WI38 (cell line): ENCODE measurements at regions not wholly inside any gene's neighbourhood (a gene's known extent, or its start where the extent isn't known, plus 50 kb on each side); places are given as distances from the start of the nearest gene placed in this dataset.

Experiments
- H3K4me3 ChIP-seq: 2 replicates; pipeline ENCODE4 v1.5.1; 2011; ENCODE audit warnings: low read depth, mild to moderate bottlenecking, control low read depth, low read length
- TF ChIP-seq, protein P1 (sequence below): IDR thresholded peaks from 2 replicates; pipeline ENCODE4 v1.5.1; 2012; ENCODE audit warnings: low read depth, mild to moderate bottlenecking, control low read depth, low read length

DNA sequence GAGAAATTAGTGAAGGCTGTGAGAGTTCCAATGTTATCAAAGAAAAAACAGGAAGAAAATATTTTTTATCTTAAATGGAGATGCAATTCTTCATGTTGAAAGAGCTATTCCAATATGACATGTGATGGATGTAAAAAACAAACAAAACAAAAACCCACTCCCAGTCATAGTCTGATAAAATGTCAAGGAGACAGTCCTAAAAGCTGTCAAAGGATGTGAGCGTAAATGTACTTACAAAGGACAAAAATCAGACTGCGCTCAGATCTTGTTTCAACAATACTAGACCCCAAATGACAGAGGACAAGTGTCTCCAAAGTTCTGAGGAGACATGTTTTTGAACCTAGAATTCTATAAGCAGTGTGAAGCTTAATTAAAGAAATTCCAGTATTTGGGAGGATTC, 265.8 kb downstream of the PLPP3 start:
- TF ChIP-seq, protein P1, sequence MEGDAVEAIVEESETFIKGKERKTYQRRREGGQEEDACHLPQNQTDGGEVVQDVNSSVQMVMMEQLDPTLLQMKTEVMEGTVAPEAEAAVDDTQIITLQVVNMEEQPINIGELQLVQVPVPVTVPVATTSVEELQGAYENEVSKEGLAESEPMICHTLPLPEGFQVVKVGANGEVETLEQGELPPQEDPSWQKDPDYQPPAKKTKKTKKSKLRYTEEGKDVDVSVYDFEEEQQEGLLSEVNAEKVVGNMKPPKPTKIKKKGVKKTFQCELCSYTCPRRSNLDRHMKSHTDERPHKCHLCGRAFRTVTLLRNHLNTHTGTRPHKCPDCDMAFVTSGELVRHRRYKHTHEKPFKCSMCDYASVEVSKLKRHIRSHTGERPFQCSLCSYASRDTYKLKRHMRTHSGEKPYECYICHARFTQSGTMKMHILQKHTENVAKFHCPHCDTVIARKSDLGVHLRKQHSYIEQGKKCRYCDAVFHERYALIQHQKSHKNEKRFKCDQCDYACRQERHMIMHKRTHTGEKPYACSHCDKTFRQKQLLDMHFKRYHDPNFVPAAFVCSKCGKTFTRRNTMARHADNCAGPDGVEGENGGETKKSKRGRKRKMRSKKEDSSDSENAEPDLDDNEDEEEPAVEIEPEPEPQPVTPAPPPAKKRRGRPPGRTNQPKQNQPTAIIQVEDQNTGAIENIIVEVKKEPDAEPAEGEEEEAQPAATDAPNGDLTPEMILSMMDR = no peak
- no peak overlapping the region for H3K4me3 ChIP-seq

DNA sequence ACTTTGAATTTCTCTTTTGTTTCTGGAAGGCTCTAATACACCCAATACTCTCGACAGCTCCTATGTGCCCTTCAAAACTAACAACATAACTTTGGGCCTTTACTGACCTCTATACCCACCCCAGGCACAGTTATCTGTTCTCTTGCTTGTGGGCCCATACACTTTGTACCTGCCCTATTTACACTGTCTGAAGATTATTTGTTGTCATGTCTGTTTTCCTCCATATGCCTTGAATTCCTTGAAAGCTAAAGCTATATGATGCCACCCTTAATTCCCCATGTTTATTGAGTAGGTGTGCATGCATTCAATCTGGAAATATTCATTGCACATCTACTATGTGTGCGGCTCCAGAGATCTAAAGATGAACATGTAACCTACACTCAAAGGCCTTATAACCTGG, 267.6 kb downstream of the PLPP3 start:
- no peak overlapping the region for H3K4me3 ChIP-seq
- TF ChIP-seq, protein P1 = no peak

DNA sequence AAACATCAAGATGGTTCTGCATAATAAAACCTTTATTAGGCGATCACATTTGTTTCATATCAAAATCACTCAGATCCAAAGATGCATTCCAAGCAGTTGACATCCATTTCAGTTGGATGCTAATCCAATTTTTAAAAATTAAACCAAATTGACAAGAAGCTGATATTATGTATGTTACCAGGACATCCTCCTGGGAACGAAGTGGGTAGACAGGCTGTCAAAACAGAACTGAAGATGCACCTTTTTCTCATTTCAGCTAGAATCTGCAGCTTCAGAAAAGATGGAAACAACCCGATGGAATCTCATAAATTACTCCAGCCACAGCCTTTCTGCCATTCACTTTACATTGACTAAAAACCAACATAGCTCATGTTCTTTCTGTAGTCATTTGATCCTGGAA, 268.4 kb downstream of the PLPP3 start:
- TF ChIP-seq, protein P1 = no peak
- no peak overlapping the region for H3K4me3 ChIP-seq

DNA sequence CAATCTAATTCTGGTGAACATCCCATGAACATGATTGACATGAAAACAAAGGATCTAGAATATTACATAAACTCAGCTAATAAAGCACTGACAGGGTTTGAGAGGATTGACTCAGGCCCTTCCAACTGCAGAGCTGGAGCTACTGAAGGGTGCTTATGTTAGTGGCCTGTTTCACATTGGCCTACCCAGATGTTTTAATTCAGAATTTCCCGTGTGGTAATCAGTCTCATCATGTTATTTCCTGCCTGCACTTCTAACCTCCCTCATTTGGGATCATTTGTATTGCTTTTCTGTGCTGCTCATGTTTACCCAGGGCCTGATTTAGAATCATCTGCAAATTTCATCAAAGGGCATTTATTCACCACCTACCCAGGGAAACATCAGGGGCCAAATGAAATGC, 270.3 kb downstream of the PLPP3 start:
- TF ChIP-seq, protein P1 = no peak
- no peak overlapping the region for H3K4me3 ChIP-seq

DNA sequence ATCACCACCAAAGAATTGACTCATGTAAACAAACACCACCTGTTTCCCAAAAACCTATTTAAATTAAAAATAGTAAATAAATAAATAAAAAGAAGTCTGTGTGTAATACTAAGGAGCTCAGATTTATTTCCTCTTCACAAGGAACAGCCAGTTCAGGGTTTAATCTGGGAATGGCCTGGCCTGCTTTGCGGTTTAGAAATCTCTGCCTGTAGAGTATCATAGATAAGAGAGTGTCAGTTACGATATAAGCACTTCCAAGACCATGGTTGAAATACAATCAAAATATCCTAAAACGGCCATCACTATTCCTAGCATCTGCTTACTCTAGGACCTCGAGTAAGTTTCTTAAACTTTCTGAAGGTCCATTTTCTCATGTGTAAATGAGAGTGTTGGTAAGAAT, 274.4 kb downstream of the PLPP3 start:
- TF ChIP-seq, protein P1 = no peak
- no peak overlapping the region for H3K4me3 ChIP-seq

DNA sequence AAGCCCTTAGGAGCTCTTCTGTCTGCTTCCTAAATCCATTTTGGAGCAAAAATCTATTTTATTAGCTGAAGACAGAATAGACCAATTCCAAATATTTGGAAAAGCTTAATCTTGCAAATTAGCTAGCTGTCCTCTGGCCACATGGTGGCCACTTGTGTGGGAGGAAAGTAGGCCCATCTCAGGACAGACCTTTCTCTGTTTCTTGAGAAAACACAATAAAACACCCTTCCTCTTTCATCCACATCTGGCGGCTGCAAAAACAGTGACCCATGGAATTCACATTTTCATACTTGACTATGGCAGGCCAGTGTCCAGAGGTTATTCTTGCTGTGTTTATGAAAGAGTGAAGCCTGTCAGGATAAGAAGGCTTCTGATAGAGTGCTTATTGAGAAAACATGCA, 275.6 kb downstream of the PLPP3 start:
- no peak overlapping the region for H3K4me3 ChIP-seq
- TF ChIP-seq, protein P1 = no peak

DNA sequence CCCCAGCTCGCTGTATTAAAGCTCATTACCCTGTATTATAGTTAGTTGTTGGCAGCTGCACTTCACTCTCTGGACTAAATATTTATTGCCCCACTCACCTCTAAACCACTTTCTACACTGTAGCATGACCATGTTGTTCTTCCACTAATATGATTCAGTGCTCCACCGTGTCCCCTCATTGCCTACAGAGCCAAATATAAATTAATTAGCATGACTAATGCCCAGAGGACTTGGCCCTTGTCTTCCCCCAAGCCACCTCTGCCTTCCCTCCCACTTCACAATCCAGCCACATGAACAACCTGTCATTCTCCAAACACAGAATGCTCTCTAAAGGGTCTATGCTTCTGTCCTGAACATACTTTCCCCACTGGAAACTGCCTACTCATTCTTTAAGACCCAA, 276.5 kb downstream of the PLPP3 start:
- TF ChIP-seq, protein P1 = no peak
- H3K4me3 ChIP-seq = no peak overlapping the region
